ENCODE measurements at regions not wholly inside any gene's neighbourhood (a gene's known extent, or its start where the extent isn't known, plus 50 kb on each side); places are given as distances from the start of the nearest gene placed in this dataset.

GRCh38 chr6:85005494-85005893 lies 241.1 kb upstream of the TBX18 start:
- TF ChIP-seq CTCF (conservative IDR thresholded peaks at IDR 0.05) (no peak), ZFX (IDR thresholded peaks at IDR 0.05) (no peak)

Data from C4-2B (cell line).